DND-41 (cell line): ENCODE measurements at regions not wholly inside any gene's neighbourhood (a gene's known extent, or its start where the extent isn't known, plus 50 kb on each side); places are given as distances from the start of the nearest gene placed in this dataset.

ENCODE experiments used
- EZH2 ChIP-seq: IDR thresholded peaks from 3 replicates; pipeline ENCODE4 v1.6.1; 2012; ENCODE audit warnings: borderline replicate concordance, low read depth, mild to moderate bottlenecking, moderate library complexity, low read length, inconsistent platforms; ENCODE audit not compliant: severe bottlenecking
- TF ChIP-seq, protein P1 (sequence below): IDR thresholded peaks from 2 replicates; pipeline ENCODE4 v1.5.1; 2012; ENCODE audit warnings: borderline replicate concordance, low read length, moderate library complexity, mild to moderate bottlenecking; ENCODE audit not compliant: poor library complexity, severe bottlenecking; ENCODE audit errors: extremely low read depth

GRCh38 chr4:60344908-60345307 lies 855.2 kb upstream of the ADGRL3 start:
- TF ChIP-seq, protein P1, sequence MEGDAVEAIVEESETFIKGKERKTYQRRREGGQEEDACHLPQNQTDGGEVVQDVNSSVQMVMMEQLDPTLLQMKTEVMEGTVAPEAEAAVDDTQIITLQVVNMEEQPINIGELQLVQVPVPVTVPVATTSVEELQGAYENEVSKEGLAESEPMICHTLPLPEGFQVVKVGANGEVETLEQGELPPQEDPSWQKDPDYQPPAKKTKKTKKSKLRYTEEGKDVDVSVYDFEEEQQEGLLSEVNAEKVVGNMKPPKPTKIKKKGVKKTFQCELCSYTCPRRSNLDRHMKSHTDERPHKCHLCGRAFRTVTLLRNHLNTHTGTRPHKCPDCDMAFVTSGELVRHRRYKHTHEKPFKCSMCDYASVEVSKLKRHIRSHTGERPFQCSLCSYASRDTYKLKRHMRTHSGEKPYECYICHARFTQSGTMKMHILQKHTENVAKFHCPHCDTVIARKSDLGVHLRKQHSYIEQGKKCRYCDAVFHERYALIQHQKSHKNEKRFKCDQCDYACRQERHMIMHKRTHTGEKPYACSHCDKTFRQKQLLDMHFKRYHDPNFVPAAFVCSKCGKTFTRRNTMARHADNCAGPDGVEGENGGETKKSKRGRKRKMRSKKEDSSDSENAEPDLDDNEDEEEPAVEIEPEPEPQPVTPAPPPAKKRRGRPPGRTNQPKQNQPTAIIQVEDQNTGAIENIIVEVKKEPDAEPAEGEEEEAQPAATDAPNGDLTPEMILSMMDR = no peak
- TF ChIP-seq EZH2 = no peak
